NCI-H82 treated with DMSO at 0.1 percent for 48 hours (cell line): ENCODE measurements at regions not wholly inside any gene's neighbourhood (a gene's known extent, or its start where the extent isn't known, plus 50 kb on each side); places are given as distances from the start of the nearest gene placed in this dataset.

Experiments
- DNase-seq: peaks from one replicate; lab custom pipeline; 2025; ENCODE audit not compliant: unreplicated experiment; lab: John Stamatoyannopoulos, UW

DNA sequence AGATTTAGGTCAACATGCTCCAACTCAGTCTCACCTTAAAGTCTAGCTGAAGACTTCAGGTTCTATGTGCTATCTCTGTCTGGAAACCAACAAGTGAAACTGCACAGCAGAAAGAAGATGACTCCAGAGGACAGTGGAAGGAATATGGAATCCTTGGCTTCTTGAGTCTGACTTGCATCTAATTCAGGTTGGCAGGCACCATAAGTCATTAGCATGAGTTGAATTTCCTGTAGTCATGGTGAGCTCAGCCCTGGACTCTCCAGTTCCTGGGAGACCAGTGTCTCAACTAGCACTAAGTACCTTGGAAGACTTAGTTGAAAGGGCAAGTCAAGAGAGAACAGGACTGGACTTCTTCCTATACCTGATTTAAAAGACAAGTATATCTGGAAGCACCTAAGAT, 129.7 kb downstream of the DTWD1 start:
- no peak for DNase-seq

GRCh38 chr15:49751191-49751590, 130.3 kb downstream of the DTWD1 start:
- no peak for DNase-seq

DNA sequence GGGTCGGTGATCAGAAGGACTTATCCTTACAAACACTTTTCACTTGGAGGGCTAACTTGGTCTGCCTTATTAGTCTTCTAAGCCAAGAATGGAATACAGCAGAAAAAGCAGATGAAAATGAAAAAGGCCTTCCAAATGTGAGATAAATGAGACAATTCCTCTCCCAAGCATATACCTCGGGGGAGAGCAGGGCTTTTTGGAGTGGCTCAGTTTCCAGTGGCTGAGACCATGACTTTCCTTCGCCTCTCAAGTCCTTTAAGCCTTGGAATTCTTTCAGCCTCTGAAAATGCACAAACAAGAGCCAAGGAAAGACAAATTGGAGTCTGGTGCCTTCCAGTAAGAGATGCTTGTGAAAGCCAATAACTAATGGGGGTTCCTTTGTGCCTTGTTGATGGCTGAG, 130.9 kb downstream of the DTWD1 start:
- DNase-seq: no peak

GRCh38 chr15:49752517-49752916, 131.7 kb downstream of the DTWD1 start:
- no peak for DNase-seq

DNA sequence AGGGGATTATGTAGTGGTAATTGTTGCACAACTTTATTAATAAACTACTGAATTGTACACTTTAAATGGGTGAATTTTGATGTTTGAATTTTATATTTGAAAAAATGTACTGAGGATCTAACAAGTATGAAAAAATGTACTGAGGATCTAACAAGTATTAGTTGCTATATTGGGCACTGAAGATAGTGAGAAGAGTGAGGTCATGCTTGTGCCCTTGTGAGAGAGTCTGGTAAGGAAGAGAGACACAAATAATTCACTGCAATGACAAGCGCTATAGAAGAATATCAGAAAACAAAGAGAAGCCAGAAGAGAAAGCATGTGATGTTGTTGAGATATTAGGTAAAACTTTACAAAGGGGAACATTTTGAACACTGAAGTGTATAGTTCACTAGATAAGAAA, 137.6 kb downstream of the DTWD1 start:
- DNase-seq: no peak

- DNase-seq: no peak
Measured at GRCh38 chr15:49758856-49759255, 138.0 kb downstream of the DTWD1 start.

- DNase-seq: no peak
Measured at GRCh38 chr15:49760749-49761148, 139.9 kb downstream of the DTWD1 start.

- DNase-seq: no peak
Measured at GRCh38 chr15:49769225-49769624, 148.4 kb downstream of the DTWD1 start.

- no peak for DNase-seq
Measured at GRCh38 chr15:49789436-49789835, 168.6 kb downstream of the DTWD1 start.

GRCh38 chr15:49793943-49794342, 173.1 kb downstream of the DTWD1 start:
- no peak for DNase-seq

DNA sequence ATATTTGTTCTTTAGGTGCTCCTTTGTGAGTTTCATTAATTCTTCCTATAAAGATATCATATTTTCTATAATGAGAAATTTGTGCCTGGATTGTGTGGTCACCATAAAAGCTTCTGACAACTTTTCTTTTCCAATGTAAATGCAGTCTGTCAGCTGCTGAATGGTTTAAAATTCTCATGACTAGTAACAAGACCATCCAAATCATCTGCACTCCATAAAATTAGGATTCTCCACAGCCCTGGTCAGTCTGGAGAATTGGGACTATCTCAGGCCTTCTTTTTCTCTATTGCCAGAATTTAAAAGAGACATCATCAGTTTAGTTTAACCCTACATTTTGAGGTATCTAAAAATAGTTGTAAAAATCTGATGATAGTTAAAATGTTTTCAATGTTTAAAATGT, 180.9 kb downstream of the DTWD1 start:
- DNase-seq: no peak
